ENCODE measurements at regions not wholly inside any gene's neighbourhood (a gene's known extent, or its start where the extent isn't known, plus 50 kb on each side); places are given as distances from the start of the nearest gene placed in this dataset.

GRCh38 chr18:8944871-8945245 lies 157.6 kb upstream of the NDUFV2 start:
- Histone ChIP-seq H3K79me2 (no peaks in the 10 kb centered on the region), H3K9me3 (ENCODE audit: low read depth) (peaks cover 6% of the 10 kb centered on the region), H4K20me1 (ENCODE audit: insufficient read depth, poor library complexity, severe bottlenecking) (no peaks in the 10 kb centered on the region), H2AFZ (no peak overlapping the region), H3K9me2 (replicated peaks; ENCODE audit: insufficient read depth) (no peaks in the 10 kb centered on the region), H3K27me3 (no peaks in the 10 kb centered on the region), H3K27ac (no peak overlapping the region), H3K4me1 (ENCODE audit: insufficient read depth) (peaks cover 8% of the 10 kb centered on the region), H3K36me3 (replicated peaks; ENCODE audit: insufficient read depth, low read depth) (no peaks in the 10 kb centered on the region), H3K4me2 (no peak overlapping the region), H3K4me3 (no peak overlapping the region)
- DNase-seq (ENCODE audit: low spot score): no peak
- 96% methylated on average over 7 of the region's 7 CpGs for WGBS (ENCODE audit: low lambda C conversion rate, missing lambda C conversion rate)
- no peak for TF ChIP-seq EZH2 (IDR thresholded peaks at IDR 0.05; ENCODE audit: borderline replicate concordance)
- no peak for TF ChIP-seq CTCF (IDR thresholded peaks at IDR 0.05; ENCODE audit: poor library complexity)
- no peak for TF ChIP-seq EZH2phosphoT487 (IDR thresholded peaks at IDR 0.05; ENCODE audit: low read depth, severe bottlenecking, unreplicated experiment)

DNA sequence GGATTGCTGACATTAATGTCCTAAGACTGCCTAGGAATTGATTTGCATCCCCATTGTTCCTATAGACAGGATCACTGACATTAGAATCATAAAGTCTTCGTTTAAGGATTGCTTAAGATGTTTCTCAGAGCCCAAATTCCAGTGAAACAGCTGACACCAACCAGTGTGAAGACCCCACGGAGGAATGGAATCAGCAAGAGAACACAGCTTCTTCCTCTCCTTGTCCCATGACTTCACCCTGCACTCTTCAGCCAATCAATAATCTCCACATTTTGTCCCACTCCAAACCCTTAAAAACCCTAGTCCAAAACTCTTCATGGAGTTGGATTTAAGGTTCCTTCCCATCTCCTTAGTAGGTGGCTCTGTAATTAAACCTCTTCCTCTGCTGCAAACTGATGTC lies 157.0 kb upstream of the NDUFV2 start:
- no peaks in the 10 kb centered on the region for H4K20me1 ChIP-seq (ENCODE audit: insufficient read depth, poor library complexity, severe bottlenecking)
- H3K4me1 ChIP-seq (ENCODE audit: insufficient read depth): peaks cover 8% of the 10 kb centered on the region
- H3K9me2 ChIP-seq (replicated peaks; ENCODE audit: insufficient read depth): no peaks in the 10 kb centered on the region
- H3K27ac ChIP-seq: no peak overlapping the region
- no peaks in the 10 kb centered on the region for H3K79me2 ChIP-seq
- H3K27me3 ChIP-seq: no peaks in the 10 kb centered on the region
- 36% methylated on average over 2 of the region's 2 CpGs for WGBS (ENCODE audit: low lambda C conversion rate, missing lambda C conversion rate)
- H3K36me3 ChIP-seq (replicated peaks; ENCODE audit: insufficient read depth, low read depth): no peaks in the 10 kb centered on the region
- no peak for DNase-seq (ENCODE audit: low spot score)
- no peak overlapping the region for H3K4me3 ChIP-seq
- TF ChIP-seq EZH2phosphoT487 (IDR thresholded peaks at IDR 0.05; ENCODE audit: low read depth, severe bottlenecking, unreplicated experiment) (no peak), EZH2 (IDR thresholded peaks at IDR 0.05; ENCODE audit: borderline replicate concordance) (no peak), CTCF (IDR thresholded peaks at IDR 0.05; ENCODE audit: poor library complexity) (no peak)
- H3K9me3 ChIP-seq (ENCODE audit: low read depth): peaks cover 6% of the 10 kb centered on the region
- H2AFZ ChIP-seq: no peak overlapping the region
- H3K4me2 ChIP-seq: no peak overlapping the region

DNA sequence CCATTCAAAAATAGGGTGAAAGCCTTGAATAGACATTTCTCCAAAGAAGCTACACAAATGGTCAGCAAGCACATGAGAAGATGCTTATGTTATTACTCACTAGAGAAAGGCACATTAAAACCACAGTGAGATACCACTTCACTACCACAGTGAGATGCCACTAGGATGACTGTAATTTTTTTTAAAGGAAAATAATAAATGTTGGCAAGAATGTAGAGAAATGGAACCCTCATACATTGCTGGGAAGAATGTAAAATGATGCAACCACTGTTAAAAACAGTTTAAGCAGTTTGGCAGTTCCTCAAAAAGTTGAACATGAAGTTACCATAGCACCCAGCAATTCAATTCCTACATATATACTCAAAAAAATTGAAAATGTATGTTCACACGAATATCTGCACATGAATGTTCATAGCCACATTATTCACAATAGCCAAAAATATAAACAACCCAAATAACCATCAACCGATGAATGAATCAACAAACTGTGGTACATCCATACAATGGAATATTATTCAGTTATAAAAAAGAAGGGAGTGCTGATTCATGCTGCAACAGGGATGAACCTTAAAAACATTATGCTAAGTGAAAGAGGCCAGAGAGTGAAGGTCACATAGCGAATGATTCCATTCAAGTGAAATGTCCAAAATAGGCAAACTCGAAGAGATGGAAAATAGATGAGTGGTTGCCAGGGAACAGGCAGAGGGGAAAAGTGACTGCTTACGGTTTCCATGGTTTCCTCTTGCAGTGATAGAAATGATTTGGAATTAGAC lies 156.2 kb upstream of the NDUFV2 start:
- H3K4me3 ChIP-seq: no peak overlapping the region
- H2AFZ ChIP-seq: no peak overlapping the region
- H4K20me1 ChIP-seq (ENCODE audit: insufficient read depth, poor library complexity, severe bottlenecking): no peaks in the 10 kb centered on the region
- no peaks in the 10 kb centered on the region for H3K27me3 ChIP-seq
- WGBS (ENCODE audit: low lambda C conversion rate, missing lambda C conversion rate): 89% methylated on average over 5 of the region's 5 CpGs
- no peak overlapping the region for H3K27ac ChIP-seq
- H3K4me2 ChIP-seq: no peak overlapping the region
- H3K4me1 ChIP-seq (ENCODE audit: insufficient read depth): peaks cover 8% of the 10 kb centered on the region
- H3K36me3 ChIP-seq (replicated peaks; ENCODE audit: insufficient read depth, low read depth): no peaks in the 10 kb centered on the region
- TF ChIP-seq EZH2 (IDR thresholded peaks at IDR 0.05; ENCODE audit: borderline replicate concordance) (no peak), EZH2phosphoT487 (IDR thresholded peaks at IDR 0.05; ENCODE audit: low read depth, severe bottlenecking, unreplicated experiment) (no peak), CTCF (IDR thresholded peaks at IDR 0.05; ENCODE audit: poor library complexity) (no peak)
- DNase-seq (ENCODE audit: low spot score): no peak
- peaks cover 6% of the 10 kb centered on the region for H3K9me3 ChIP-seq (ENCODE audit: low read depth)
- no peaks in the 10 kb centered on the region for H3K79me2 ChIP-seq
- H3K9me2 ChIP-seq (replicated peaks; ENCODE audit: insufficient read depth): no peaks in the 10 kb centered on the region

Measured in hepatocyte (in vitro differentiated cells).